ENCODE measurements at regions not wholly inside any gene's neighbourhood (a gene's known extent, or its start where the extent isn't known, plus 50 kb on each side); places are given as distances from the start of the nearest gene placed in this dataset.
A peak's percentile ranks its signal among the peaks of the same experiment; 100 is the strongest.

- DNase-seq (ENCODE audit: low read depth, low spot score), result no peak
- Histone ChIP-seq H3K4me2 (ENCODE audit: control insufficient read depth, extremely low read depth, insufficient read depth, low read depth, low read length) (no peak overlapping the region), H3K9ac (ENCODE audit: control insufficient read depth, extremely low read depth, insufficient read depth, low read length) (no peak overlapping the region), H3K4me3 (ENCODE audit: control insufficient read depth in 2 of 3, extremely low read depth in 1 of 3, insufficient read depth in 2 of 3, low read depth in 1 of 3, low read length in 3 of 3) (no peak overlapping the region), H4K20me1 (ENCODE audit: control insufficient read depth, extremely low read depth, insufficient read depth, low read length) (no peaks in the 10 kb centered on the region), H2AFZ (ENCODE audit: control insufficient read depth, low read length) (no peak overlapping the region), H3K36me3 (ENCODE audit: control insufficient read depth in 2 of 2, extremely low read depth in 1 of 2, insufficient read depth in 2 of 2, low read length in 2 of 2) (no peaks in the 10 kb centered on the region), H3K9me3 (ENCODE audit: control insufficient read depth, low read depth, low read length) (no peaks in the 10 kb centered on the region), H3K79me2 (ENCODE audit: control insufficient read depth, insufficient read depth, low read length) (no peaks in the 10 kb centered on the region), H3K27ac (ENCODE audit: control insufficient read depth, insufficient read depth, low read length) (no peak overlapping the region), H3K27me3 (ENCODE audit: control insufficient read depth, extremely low read depth, insufficient read depth, low read length) (peaks cover 4% of the 10 kb centered on the region), H3K9me1 (ENCODE audit: control insufficient read depth, extremely low read depth, insufficient read depth, low read length) (no peaks in the 10 kb centered on the region), H3K4me1 (ENCODE audit: control insufficient read depth, extremely low read depth, insufficient read depth, low read length) (peaks cover 4% of the 10 kb centered on the region)
- no peak for FAIRE-seq
- dilution Hi-C loops (cut with MboI; ENCODE audit: extremely low pct_ligation_motif_present, low sequenced_read_pairs), result no loop called here
- TF ChIP-seq EZH2 (IDR thresholded peaks at IDR 0.05; ENCODE audit: low read length) (no peak), CTCF (optimal IDR thresholded peaks at IDR 0.05 in 1 of 3, IDR thresholded peaks at IDR 0.05 in 1 of 3, conservative IDR thresholded peaks at IDR 0.05 in 1 of 3; ENCODE audit: extremely low read depth in 1 of 3, insufficient read depth in 2 of 3, low read length in 3 of 3) (no peak)
These were observed 71.5 kb upstream of the ANXA1 start for GRCh38 chr9:73080110-73080694.

DNA sequence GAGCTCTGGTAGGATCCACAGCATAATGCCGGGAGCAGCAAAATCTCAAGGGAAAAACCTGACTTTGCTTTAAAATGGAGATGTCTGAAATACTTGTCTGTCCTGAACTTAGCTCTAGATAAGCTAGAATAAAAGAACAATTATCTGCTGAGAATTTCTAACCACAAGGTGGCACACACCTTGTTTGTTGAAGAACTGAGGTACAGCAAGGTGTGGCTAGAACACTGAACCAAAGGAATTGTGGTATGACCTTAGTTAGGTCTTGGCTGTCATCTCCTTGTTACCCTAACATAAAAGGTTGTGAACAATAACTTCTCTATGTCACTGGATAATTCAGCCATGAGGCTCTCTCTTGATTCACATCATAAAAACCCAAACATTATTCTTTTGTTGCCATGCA is 72.3 kb upstream of the ANXA1 start:
- no peak overlapping the region for H3K27ac ChIP-seq (ENCODE audit: control insufficient read depth, insufficient read depth, low read length)
- peaks cover 4% of the 10 kb centered on the region for H3K27me3 ChIP-seq (ENCODE audit: control insufficient read depth, extremely low read depth, insufficient read depth, low read length)
- no peak overlapping the region for H2AFZ ChIP-seq (ENCODE audit: control insufficient read depth, low read length)
- TF ChIP-seq EZH2 (IDR thresholded peaks at IDR 0.05; ENCODE audit: low read length) (no peak), CTCF (optimal IDR thresholded peaks at IDR 0.05 in 1 of 3, IDR thresholded peaks at IDR 0.05 in 1 of 3, conservative IDR thresholded peaks at IDR 0.05 in 1 of 3; ENCODE audit: extremely low read depth in 1 of 3, insufficient read depth in 2 of 3, low read length in 3 of 3) (peak; percentile 27 to 49 (median 42))
- H3K4me2 ChIP-seq (ENCODE audit: control insufficient read depth, extremely low read depth, insufficient read depth, low read depth, low read length), result no peak overlapping the region
- no peaks in the 10 kb centered on the region for H3K79me2 ChIP-seq (ENCODE audit: control insufficient read depth, insufficient read depth, low read length)
- FAIRE-seq (peak; percentile 81), DNase-seq (ENCODE audit: low read depth, low spot score) (no peak)
- no peak overlapping the region for H3K9ac ChIP-seq (ENCODE audit: control insufficient read depth, extremely low read depth, insufficient read depth, low read length)
- dilution Hi-C loops (cut with MboI; ENCODE audit: extremely low pct_ligation_motif_present, low sequenced_read_pairs), result no loop called here
- H3K9me3 ChIP-seq (ENCODE audit: control insufficient read depth, low read depth, low read length), result no peaks in the 10 kb centered on the region
- H3K4me1 ChIP-seq (ENCODE audit: control insufficient read depth, extremely low read depth, insufficient read depth, low read length), result peaks cover 4% of the 10 kb centered on the region
- no peaks in the 10 kb centered on the region for H4K20me1 ChIP-seq (ENCODE audit: control insufficient read depth, extremely low read depth, insufficient read depth, low read length)
- H3K36me3 ChIP-seq (ENCODE audit: control insufficient read depth in 2 of 2, extremely low read depth in 1 of 2, insufficient read depth in 2 of 2, low read length in 2 of 2), result no peaks in the 10 kb centered on the region
- H3K4me3 ChIP-seq (ENCODE audit: control insufficient read depth in 2 of 3, extremely low read depth in 1 of 3, insufficient read depth in 2 of 3, low read depth in 1 of 3, low read length in 3 of 3), result no peak overlapping the region
- H3K9me1 ChIP-seq (ENCODE audit: control insufficient read depth, extremely low read depth, insufficient read depth, low read length), result no peaks in the 10 kb centered on the region
